Dedifferentiated amniotic fluid mesenchymal stem cell (primary cell): ENCODE measurements at regions not wholly inside any gene's neighbourhood (a gene's known extent, or its start where the extent isn't known, plus 50 kb on each side); places are given as distances from the start of the nearest gene placed in this dataset.
"Not testable (repeated sequence)": the region's sequence is repeated elsewhere in the genome, so short reads cannot be mapped to it uniquely, and the experiment has no call there.

Experiments
- DNase-seq: peaks from one replicate; pipeline ENCODE4 v3.0.0-alpha.2; 2016; ENCODE audit errors: extremely low spot score

- no peak for DNase-seq
These were observed 63.1 kb downstream of the MATN1 start for GRCh38 chr1:30660241-30660640.

DNA sequence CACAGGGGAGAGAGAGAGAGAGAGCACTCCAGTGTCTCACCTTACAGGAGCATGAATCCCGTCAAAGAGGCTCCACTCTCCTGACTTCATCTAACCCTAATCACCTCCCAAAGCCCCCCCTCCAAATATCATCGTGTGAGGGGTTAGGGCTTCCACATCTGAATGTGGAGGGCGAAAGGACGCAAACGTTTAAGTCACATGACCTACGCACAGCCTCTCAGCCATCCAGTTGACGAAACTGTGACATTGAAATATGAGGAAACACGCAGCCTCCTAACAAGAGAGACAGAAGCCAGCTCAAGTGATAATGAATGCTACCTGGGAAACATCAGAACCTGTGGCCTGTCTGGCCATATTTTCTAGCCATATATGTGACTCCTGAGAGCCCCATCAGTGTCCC, 63.7 kb downstream of the MATN1 start:
- DNase-seq, result no peak

DNA sequence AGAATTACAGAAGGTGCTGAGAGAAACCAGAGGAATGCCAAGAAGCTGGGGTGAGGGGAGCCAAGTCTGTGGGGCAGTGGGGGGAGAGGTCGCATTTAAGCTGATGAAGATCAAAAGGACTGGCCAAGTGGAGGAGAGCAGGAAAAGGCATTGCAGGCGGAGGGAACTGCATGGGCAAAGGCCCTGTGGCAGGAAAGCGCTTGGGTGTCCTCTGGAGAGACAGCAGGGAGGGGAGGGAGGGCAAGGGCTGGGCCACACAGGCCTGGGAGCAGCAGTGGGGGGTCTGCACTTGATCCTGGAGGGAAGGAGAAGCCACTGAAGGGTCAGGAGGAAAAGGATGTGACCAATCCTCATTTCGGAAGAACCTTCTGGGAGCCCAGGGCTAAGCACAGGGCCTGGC, 65.0 kb downstream of the MATN1 start:
- not testable (repeated sequence) for DNase-seq

GRCh38 chr1:30658014-30658336, 65.4 kb downstream of the MATN1 start:
- no peak for DNase-seq

GRCh38 chr1:30657131-30658013, 66.0 kb downstream of the MATN1 start:
- DNase-seq, result no peak

- no peak for DNase-seq
These were observed 67.0 kb downstream of the MATN1 start for GRCh38 chr1:30656171-30656940.

DNA sequence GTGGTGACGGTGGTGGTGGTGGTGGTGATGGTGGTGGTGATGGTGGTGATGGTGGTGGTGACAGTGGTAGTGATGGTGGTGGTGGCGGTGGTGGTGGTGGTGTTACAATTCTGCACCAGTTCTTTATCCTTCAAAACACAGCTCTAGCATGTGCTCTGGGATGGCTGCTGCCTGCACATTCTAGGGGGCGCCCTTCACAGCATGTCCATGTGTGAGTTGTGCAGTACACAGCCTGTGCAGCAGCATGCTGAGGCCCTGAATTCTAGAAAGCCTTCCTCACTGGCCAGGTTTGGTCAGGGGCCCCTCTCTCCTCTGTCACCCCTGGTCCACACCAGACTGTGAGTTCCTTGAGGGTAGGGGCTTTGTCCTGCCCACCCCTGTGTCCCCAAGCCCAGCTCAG, 67.7 kb downstream of the MATN1 start:
- no peak for DNase-seq

GRCh38 chr1:30654188-30654587, 69.2 kb downstream of the MATN1 start:
- no peak for DNase-seq

DNA sequence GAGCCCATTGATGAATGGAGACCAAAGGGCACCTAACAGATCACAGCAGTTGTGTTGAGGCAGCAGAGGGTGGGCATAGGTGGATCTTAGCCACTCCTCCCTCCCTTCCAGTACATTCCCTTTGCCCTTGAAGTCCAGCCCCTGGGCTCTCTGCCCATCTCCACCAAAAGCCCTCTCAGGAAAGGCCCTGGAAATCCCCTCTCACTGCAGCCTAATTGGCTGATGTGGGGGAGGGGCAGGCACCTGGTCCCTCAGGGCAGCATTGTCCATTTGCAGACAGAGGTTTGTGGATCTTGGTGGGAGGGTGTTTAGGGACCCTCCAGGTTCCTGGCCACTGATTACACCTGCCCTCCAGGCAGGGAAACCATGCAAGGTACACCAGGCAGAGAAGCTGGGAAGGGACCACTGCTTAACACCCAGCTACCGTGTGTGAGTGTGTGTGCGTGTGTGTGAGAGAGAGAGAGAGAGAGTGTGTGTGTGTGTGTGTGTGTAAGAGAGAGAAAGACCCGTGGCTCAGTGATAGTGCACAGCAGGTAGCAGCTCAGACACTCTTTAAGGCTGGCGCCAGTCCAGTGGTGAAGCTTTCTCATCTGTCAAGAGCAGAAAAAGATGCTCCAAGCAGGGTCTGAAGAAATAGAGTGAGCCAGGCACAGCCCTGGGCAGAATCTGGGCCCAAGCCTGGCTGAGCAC, 71.1 kb downstream of the MATN1 start:
- no peak for DNase-seq

DNA sequence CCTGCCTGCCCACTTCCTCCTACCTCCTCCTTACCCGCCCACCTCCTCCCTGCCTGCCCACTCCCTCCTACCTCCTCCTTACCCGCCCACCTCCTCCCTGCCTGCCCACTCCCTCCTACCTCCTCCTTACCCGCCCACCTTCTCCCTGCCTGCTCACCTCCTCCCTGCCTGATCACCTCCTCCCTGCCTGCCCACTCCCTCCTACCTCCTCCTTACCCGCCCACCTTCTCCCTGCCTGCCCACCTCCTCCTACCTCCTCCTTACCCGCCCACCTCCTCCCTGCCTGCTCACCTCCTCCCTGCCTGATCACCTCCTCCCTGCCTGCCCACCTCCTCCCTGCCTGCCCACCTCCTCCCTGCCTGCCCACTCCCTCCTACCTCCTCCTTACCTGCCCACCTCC, 72.0 kb downstream of the MATN1 start:
- DNase-seq, result not testable (repeated sequence)

DNA sequence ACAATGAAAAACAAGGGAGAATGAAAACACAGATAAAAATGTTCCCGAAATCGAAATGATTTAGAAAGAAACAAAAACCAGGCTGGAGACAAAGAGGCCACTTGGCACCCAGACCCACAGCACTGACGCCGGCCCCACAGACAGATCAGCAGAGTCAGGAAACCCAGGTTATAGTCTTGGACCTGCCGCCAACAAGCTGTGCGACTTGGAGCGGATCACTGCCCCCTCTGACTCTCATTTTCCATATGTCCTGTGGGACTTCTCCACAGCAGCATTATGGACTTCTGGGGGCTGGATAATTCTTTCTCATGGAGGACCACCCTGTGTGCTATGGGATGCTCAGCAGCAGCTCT, 72.4 kb downstream of the MATN1 start:
- DNase-seq, result no peak

DNA sequence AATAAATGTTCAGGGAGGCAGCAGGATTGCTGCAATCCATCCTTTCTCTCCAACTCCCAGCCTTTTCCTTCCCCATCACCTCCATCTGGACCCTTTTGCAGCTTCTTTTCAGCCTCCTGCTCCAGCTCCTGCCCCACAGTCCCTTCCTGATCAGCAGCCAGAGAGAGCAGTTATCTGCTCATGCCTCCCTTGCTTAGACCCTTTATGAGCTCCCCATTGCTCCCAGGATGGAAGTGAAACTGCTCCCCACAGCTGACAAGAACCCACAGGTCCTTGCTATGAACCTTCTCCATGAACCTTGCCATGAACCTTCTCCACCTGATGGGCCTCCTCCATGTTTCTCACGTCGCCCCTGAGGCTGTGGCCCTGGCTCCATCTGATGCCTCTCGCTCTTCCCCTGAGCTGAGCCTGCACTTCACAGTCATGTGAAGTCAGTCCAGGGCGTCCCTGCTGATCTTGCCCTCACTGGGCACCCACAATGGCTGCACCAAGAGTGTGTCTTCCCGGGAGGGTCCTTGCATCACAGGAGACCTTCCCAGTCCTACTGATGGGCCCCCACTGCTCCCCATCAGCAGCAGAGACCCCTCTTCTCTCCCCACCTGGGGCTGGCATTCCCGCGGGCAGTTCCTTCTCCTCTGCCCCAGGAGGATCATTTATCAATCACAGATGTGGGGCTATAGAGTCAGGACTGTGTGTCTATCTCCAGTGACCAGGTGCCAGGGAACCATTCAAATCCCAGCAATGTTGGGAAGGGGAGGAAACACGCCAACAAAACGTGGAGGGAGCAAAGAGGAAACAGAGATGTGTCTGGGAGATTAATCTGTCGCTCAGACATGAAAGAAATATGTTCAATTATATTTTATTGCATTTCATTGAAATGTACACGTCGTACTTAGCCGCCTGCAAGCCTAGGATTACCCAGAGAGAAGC, 73.1 kb downstream of the MATN1 start:
- no peak for DNase-seq

DNA sequence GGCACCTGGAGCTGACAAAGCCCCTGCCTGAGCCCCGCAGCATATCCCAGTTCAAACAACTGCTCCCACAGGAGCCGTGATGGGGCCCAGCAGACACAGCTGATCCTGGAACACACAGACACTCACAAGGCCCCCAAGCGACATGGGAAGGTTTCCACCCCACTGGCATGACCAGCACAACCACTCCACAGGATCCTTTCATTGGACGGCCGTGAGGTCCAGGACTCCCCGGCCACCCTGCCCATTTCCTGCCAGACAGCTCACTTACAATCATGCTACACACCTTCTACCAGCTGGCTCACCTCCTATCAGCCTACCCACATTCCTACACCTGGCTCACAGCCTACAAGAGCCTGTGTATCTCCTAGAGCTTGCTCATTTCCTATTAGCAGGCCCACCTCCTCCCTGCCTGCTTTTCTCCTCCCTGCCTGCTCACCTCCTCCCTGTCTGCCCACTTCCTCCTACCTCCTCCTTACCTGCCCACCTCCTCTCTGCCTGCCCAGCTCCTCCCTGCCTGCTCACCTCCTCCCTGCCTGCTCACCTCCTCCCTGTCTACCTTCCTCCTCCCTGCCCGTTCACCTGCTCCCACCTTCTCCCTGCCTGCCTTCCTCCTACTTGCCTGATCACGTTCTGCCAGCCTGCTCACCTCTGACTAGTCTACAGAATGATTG, 73.9 kb downstream of the MATN1 start:
- DNase-seq, result no peak

DNA sequence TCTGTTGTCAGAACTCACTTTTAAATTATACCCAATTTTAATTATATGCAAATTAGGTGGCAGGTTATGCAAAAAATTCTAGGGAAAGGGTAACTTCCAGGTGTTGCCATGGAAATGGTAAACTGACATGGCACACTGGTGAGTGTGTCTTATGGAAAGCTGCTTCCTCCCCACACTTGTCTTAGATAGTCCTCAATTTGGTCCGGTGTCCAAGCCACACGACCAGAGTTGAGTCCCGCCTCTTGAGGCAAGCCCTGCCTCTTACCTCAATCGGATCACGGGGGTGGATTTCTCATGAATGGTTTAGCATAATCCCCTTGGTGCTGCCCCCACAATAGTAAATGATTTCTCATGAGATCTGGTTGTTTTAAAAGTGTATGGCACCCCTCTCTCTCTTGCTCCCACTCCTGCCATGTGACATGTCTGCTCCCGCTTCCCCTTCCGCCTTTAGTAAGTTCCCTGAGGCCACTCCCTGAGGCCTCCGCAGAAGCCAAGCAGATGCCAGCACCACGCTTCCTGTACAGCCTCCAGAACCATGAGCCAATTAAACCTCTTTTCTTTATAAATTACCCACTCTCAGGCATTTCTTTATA, 74.9 kb downstream of the MATN1 start:
- DNase-seq, result no peak

- DNase-seq, result no peak
These were observed 77.6 kb downstream of the MATN1 start for GRCh38 chr1:30645807-30646206.

DNA sequence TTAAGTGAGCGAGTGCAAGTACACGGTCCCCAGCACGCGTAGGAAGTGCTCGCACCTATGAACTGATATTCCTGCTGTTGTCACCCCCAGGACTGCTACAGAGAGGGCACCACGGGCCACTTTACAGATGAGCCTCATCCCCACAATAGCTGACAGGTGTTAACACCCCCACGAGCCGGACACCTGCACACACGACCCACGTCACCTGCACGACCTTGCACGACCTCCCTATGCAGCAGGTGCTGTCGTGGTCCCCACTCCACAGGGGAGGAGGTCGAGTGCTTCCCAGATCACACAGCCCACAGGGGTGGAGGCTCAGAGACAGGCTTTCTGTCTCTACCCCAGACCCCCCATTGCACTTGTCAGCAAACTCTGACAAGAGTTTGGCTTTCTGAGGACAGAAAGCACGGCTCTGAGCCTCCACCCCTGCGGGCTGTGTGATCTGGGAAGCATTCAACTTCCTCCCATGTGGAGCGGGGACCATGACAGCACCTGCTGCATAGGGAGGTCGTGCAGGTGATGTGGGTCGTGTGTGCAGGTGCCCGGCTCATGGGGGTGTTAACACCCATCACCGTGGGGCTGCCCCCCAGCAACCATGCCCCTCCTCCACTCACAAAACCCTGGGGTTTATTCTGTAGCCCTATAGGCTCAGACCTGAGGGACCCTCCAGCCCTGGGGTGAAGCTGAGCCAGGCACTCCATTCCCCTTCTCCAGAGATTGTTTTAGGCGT, 80.8 kb downstream of the MATN1 start:
- DNase-seq, result no peak

DNA sequence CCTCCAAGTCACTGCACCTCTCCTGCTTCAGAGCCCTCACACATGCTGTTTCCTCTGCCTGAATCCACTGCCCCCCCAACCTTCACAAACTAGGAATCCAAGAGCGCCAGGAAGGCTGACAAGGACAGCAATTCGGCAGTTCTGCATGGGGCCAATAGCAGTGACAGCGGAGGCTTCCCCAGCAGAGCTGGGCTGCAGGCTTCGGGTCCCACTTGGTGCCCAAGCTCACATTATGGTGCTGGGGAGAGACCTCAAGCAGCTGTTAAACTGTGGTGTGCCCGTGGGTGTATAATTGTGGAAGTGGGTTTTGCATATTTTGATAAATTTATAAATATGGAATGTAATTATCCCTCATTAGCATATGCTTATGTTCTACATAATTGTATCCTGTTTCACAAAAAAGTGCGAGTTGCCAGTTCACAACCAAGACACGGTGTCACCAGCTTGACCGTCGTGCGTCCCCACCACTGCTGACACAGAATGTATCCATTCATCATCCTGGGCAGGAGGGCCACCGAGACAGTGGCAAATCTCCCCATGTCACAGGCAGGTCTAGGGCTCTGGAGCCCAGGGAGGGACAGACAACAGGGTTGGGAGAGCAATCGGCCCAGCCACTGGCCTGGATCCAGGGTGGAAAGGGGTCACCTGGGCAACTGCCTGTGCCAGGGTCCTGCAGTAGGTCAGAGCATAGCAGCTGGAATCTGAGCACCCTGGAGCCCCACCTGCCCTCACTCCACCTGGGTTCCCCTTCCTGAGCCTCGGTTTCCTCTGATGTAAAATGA, 81.6 kb downstream of the MATN1 start:
- DNase-seq, result no peak

- DNase-seq, result no peak
These were observed 83.4 kb downstream of the MATN1 start for GRCh38 chr1:30639881-30640452.

DNA sequence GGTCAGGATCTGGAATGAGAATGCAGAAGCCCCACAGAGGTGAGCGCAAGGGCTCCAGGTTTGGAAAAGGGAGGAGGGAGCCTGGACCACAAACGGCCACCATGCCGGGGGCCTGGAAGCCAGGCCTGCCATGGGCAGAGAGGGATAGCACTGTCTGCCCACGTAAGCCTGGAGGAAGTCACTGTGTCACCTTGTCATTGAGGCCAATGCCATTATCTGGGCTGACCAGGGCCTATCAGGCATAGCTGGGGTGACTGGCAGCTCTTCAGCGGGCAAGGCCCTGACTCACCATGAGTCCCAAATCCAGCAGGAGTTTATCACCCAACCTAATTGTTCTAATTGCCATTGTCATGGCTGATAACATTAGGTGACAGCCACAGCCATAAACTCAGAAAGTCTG, 84.6 kb downstream of the MATN1 start:
- no peak for DNase-seq
